Lung (tissue), 11 donors: ENCODE measurements at regions not wholly inside any gene's neighbourhood (a gene's known extent, or its start where the extent isn't known, plus 50 kb on each side); places are given as distances from the start of the nearest gene placed in this dataset.

ENCODE experiments used
- ATAC-seq: fragments of 200-7000 bp; cut with Tn5 transposase; one replicate; pipeline ENCODE4 v1.9.1; 2020; ENCODE audit warnings: moderate number of reproducible peaks; ENCODE audit not compliant: insufficient read depth, low FRiP score
- DNase-seq, 3 donors: peaks; one replicate each; pipeline ENCODE4 v3.0.0-alpha.2; 2013 to 2017
- H3K27ac ChIP-seq, 2 donors: one replicate each; pipeline ENCODE4 v1.5.1; 2013; ENCODE audit warnings: mild to moderate bottlenecking in 2 of 2, moderate library complexity in 2 of 2, control low read depth in 1 of 2, inconsistent platforms in 1 of 2, low read depth in 1 of 2, low read length in 1 of 2
- H3K27me3 ChIP-seq, 3 donors: one replicate each; pipeline ENCODE4 v1.5.1; 2013; ENCODE audit warnings: low read length in 2 of 3; ENCODE audit not compliant: control insufficient read depth in 3 of 3, insufficient read depth in 3 of 3
- H3K36me3 ChIP-seq, 4 donors: one replicate each; pipeline ENCODE4 v1.5.1; 2013; ENCODE audit warnings: low read length in 4 of 4, mild to moderate bottlenecking in 1 of 4, moderate library complexity in 1 of 4; ENCODE audit not compliant: control insufficient read depth in 4 of 4, insufficient read depth in 4 of 4
- H3K4me1 ChIP-seq, 5 donors: one replicate each; pipeline ENCODE4 v1.5.1; 2013; ENCODE audit warnings: low read length in 5 of 5, mild to moderate bottlenecking in 2 of 5, moderate library complexity in 1 of 5; ENCODE audit not compliant: control insufficient read depth in 5 of 5, insufficient read depth in 5 of 5
- H3K4me3 ChIP-seq: one replicate; pipeline ENCODE4 v1.5.1; 2013; ENCODE audit warnings: mild to moderate bottlenecking, control low read depth, moderate library complexity
- H3K9ac ChIP-seq, 2 donors: one replicate each; pipeline ENCODE4 v1.5.1; 2013; ENCODE audit warnings: low read length in 2 of 2, control low read depth in 1 of 2; ENCODE audit not compliant: insufficient read depth in 1 of 2
- H3K9me3 ChIP-seq, 4 donors: one replicate each; pipeline ENCODE4 v1.5.1; 2013; ENCODE audit warnings: low read length in 3 of 4, mild to moderate bottlenecking in 1 of 4, moderate library complexity in 1 of 4; ENCODE audit not compliant: control insufficient read depth in 4 of 4, insufficient read depth in 3 of 4
- CTCF ChIP-seq: IDR thresholded peaks from 2 replicates; pipeline ENCODE4 v1.5.1; 2012; ENCODE audit warnings: mild to moderate bottlenecking; ENCODE audit errors: control extremely low read depth, extremely low read depth
- WGBS, 2 donors: extraction: QIAGEN DNeasy Blood & Tissue Kit; methylation state at CpG; one replicate each; pipeline ENCODE4 v1.1.7; 2013; 5-methylcytosine and 5-hydroxymethylcytosine counted together
- donor health status: control.
- donor health status: control.
- donor health status: Bipolar disorder and iron deficiency.
- donor health status: healthy.
- donor health status: DM: yes; HTN: yes; CAD: no.

GRCh38 chr20:50342638-50343102, 152.0 kb downstream of the CEBPB start:
- H3K27ac ChIP-seq, result no peak overlapping the region
- 92 to 95% methylated on average over 5 of the region's 5 CpGs for WGBS, 2 donors
- H3K4me1 ChIP-seq, result peaks cover 0 to 39% (median 22%) of the 10 kb centered on the region in 5 donors
- DNase-seq (no peak), ATAC-seq (no peak)
- H3K27me3 ChIP-seq, result no peaks in the 10 kb centered on the region
- no peaks in the 10 kb centered on the region for H3K9me3 ChIP-seq
- H3K9ac ChIP-seq, result no peak overlapping the region
- H3K4me3 ChIP-seq, result no peak overlapping the region
- no peak for TF ChIP-seq CTCF
- H3K36me3 ChIP-seq, result no peaks in the 10 kb centered on the region

- peaks cover 0 to 41% (median 24%) of the 10 kb centered on the region in 5 donors for H3K4me1 ChIP-seq
- H3K4me3 ChIP-seq, result no peak overlapping the region
- no peak for TF ChIP-seq CTCF
- WGBS, 2 donors, result 70 to 76% methylated on average over 10 of the region's 10 CpGs
- H3K9me3 ChIP-seq, result no peaks in the 10 kb centered on the region
- no peaks in the 10 kb centered on the region for H3K27me3 ChIP-seq
- H3K27ac ChIP-seq, result no peak overlapping the region
- ATAC-seq (no peak), DNase-seq (no peak)
- H3K36me3 ChIP-seq, result no peaks in the 10 kb centered on the region
- H3K9ac ChIP-seq, result no peak overlapping the region
These were observed 152.5 kb downstream of the CEBPB start for GRCh38 chr20:50343125-50343489.

- H3K27me3 ChIP-seq, result no peaks in the 10 kb centered on the region
- H3K9me3 ChIP-seq, result no peaks in the 10 kb centered on the region
- ATAC-seq, result no peak
- no peaks in the 10 kb centered on the region for H3K36me3 ChIP-seq
- no peak for TF ChIP-seq CTCF
- DNase-seq, result no peak
- H3K4me1 ChIP-seq, result peaks cover 0 to 38% (median 26%) of the 10 kb centered on the region in 5 donors
- WGBS, 2 donors, result 76 to 86% methylated on average over 25 of the region's 25 CpGs
- no peak overlapping the region for H3K4me3 ChIP-seq
- H3K9ac ChIP-seq, result no peak overlapping the region
- H3K27ac ChIP-seq, result no peak overlapping the region
These were observed 153.0 kb downstream of the CEBPB start for GRCh38 chr20:50343490-50344179.
